ENCODE measurements at regions not wholly inside any gene's neighbourhood (a gene's known extent, or its start where the extent isn't known, plus 50 kb on each side); places are given as distances from the start of the nearest gene placed in this dataset.

DNA sequence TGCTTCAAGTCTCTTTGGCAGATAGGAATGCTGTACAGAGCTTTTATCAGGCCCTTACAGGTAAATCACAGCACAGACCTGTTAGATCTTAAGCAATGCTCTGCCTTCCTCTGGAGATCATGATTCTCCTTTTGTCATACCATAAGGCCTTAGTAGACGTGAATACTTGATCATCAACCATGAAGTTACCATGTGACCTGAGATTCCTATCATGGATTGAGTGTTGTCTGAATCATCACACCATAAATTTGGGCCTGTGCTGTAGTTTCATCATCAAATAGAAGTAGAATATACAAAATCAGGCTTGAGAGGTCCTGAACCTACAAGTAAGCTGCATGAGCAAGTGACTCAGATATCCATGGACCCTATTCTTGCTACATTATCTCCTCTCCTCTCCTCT, 466.8 kb upstream of the INTU start:
- in situ Hi-C loops (cut with HindIII; ENCODE audit: low sequenced_read_pairs), result no loop called here
- DNase-seq (ENCODE audit: low spot score), result no peak

DNA sequence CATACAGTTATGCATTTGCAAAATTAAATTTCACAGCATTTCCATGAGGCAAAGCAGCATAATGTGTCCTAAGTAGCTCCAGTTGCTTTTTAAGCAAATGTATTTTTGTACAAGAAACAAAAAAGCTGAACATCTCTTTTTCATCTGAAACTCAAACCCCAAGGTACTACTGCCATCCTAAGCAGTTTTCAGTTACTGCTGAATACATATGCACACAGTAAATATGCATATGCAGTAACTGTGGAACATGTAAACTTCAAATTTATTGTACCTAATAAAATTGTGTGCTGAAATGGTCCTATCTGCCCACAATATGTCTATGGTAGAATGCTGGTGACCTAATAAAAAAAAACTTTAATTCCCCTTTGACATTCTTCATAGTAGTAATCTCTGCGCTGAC, 458.6 kb upstream of the INTU start:
- in situ Hi-C loops (cut with HindIII; ENCODE audit: low sequenced_read_pairs), result no loop called here
- no peak for DNase-seq (ENCODE audit: low spot score)

DNA sequence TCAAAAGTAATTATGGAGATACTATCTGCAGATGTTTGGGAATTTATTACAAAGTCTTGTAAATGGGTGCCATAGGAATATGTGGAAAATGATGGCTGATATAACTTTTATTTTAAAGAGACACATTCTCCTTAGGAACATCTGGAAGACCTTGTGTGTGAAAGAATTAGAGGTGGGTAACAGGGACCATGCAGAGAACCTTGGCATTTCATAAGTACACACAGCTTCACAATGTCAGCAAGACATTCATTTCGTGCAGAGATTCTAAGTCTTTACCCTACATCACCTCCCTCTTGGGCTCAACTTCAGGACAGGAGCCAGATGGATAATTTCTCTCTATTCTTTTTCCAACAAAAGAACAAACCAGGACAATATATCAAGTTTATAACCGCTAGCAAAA, 458.1 kb upstream of the INTU start:
- in situ Hi-C loops (cut with HindIII; ENCODE audit: low sequenced_read_pairs), result no loop called here
- DNase-seq (ENCODE audit: low spot score), result no peak

DNA sequence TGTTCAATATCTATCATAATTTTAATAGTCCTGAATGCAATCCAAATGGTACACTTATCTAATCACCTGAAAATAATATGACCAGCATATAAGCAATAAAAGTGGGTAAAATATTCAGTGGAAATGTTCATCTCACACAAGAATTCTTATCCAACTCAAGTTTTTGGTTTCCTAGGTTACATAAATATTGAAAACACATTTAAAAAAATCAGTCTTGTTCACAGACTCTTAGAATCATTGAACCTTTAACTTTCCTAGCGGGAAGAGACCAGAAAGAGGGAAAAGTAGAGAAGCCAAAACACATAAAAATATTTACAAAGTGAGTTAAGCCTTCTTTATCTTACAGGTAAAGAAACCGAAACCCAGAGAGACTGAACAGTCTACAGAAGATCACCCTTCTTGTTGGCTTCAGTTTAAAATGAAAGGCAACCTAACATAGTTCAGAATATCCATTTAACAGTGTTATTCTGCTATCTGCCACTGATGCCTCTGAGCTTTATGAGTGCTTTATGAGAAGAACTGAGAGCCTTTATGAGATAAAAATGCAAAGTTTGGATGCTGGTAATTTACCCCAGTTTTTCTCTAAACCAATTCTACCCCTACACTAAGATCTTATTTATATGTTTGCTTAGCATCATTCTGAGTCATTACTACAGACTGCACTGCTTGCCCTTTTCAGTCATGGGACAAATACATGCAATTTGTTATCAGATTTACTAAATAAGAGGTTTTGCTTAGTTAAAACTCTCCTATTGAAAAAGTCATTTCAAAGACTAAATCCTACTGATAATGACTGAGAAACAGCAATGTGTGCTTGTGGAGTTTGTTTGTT, 453.3 kb upstream of the INTU start:
- in situ Hi-C loops (cut with HindIII; ENCODE audit: low sequenced_read_pairs), result no loop called here

DNA sequence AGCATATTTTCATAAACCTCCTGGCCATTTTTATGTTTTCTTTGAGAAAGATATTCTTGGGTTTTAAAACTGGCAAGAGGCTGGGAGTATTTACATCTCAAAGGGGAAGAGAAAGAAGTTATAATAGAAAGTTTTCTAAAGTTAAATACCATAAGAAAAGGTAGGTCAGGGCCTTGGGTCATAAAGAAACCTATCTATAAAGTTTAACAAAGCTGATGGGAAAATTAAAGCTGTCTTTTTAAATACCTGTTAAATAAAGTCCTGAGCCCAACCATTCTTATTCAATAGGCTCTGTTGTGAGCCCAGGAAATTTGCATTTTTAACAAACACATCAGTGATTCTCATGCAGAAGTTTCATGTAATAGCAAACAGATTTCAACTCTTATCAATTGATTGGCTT, 451.8 kb upstream of the INTU start:
- in situ Hi-C loops (cut with HindIII; ENCODE audit: low sequenced_read_pairs), result no loop called here
- no peak for DNase-seq (ENCODE audit: low spot score)

More for the DNA sequence above, 453.3 kb upstream of the INTU start:
- DNase-seq (ENCODE audit: low spot score), result no peak

DNA sequence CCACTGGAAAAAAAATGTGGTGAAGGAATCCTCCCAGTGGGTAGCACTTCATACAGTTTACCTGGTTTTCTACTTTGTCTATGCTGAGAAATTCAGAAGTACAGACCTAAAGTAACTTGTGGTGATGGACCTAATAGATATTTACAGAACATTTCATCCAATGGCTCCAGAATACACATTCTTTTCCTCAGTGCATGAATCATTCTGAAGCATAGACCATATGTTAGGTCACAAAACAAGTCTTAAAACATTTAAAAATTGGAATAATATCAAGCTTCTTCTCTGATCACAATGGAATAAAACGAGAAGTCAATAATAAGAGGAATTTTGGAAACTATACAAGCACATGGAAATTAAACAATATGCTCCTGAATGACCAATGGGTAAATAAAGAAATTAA, 450.1 kb upstream of the INTU start:
- in situ Hi-C loops (cut with HindIII; ENCODE audit: low sequenced_read_pairs), result no loop called here
- DNase-seq (ENCODE audit: low spot score), result no peak

DNA sequence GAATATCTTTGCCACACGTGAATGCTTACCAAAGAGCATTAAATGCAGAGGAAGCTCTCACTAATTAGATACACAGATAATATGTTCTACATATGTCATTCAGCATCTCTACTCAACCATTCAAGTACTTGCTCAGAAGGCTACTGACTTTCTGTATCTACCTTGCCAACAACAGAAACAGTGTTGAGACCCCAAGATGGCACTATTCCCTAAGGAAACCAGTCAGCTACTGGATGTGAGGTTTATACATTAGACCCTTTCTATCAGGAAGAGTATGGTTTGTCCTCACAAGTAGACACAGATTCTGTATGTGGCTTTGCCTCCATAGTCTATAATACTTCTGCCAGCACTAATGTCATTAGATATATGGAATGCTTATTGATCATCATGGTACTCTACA, 443.9 kb upstream of the INTU start:
- in situ Hi-C loops (cut with HindIII; ENCODE audit: low sequenced_read_pairs), result no loop called here
- DNase-seq (ENCODE audit: low spot score), result no peak

DNA sequence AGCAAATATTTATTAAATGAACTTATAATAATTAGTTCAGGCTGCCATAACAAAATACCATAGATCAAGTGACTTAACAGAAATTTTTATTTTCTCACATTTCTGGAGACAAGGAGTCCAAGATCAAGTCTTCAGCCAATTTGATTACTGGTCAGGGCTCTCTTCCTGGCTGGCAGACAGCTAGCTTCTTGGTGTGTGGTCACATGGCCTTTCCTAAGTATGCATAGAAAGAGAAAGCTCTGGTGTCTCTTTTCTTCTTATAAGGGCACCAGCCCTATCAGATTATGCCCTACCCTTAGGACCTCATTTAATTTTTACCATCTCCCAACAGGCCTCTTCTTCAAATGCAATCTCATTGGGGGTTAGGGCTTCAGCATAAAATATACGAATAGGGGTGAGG, 438.5 kb upstream of the INTU start:
- DNase-seq (ENCODE audit: low spot score), result no peak
- in situ Hi-C loops (cut with HindIII; ENCODE audit: low sequenced_read_pairs), result no loop called here

DNA sequence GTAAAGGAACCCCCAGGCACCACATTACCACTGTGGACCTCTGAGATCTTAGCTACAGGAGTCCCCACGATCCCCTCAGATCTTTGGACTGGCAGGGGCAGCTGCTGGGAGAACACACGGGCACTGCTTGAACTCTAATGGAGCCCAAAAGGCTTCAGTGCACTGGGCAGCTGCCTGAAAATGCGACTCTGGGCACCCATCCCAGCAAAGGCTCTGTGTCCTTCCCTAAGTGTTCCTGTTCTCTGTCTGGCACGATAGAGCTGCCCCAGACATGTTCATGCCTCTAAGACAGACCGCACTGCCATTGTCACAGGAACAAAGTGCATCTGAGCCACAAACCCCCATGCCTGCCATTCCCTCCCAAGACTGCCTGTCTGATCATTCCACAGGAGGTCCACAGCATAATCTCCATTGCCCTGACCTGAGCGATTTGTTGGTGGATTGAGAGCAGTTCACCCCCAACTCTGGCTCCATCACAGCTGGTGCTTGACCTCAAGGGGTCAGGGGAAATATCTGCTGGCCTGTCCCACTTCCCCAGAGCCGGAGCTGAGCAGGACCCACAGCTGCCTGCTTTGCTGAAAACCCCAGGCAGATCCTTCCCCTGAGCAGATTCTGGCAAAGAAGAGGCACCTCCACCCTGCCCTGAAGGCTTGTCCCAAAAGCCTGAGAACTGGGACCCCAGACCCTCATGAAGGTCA, 436.0 kb upstream of the INTU start:
- in situ Hi-C loops (cut with HindIII; ENCODE audit: low sequenced_read_pairs), result no loop called here
- DNase-seq (ENCODE audit: low spot score), result no peak

DNA sequence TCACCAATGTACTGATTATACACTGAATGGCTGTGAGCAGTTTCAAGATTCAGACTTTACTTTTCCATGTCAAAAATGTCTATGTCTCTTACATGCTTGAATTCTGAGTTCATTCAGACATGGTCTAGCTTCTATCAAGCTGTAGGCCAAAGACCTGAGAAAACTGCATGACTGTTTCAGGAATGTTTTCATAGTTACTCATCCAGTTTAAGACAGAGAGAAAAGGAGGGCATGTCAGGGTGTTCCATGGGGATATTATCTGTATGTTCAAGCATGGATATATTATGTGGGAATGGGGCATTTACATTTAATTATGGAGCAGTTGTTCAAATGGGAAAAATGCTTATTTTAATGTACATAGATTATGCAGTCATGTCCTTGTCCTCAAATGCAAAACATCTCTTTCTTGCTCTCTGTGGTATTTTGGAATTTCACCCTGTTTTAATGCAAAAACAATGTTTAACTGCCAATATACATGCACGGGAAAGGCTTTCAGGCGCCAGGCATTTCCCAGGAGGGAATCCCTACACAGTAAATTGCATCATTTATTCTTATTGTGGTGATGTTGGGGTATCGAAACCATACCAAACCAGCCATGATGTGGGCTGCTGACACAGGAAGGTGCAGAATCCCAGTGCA, 429.1 kb upstream of the INTU start:
- no peak for DNase-seq (ENCODE audit: low spot score)
- in situ Hi-C loops (cut with HindIII; ENCODE audit: low sequenced_read_pairs), result no loop called here

DNA sequence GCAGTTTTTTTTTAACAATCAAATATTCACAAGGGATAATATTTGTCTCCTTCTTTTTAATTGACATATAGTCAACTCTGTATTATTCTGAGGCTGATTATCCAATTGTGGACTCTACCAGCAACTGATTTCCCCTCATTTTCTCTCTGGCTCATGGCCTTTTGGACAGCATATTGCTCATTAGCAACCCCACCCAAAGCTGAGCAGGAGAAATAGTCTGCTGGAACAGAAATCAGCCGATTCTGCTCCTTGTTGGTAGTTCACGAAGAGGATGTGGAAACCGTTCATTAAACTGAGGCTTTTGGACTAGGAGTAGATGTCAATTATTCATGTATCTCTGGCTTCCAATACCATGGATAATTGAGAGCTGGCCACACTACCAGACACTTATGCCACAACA, 428.4 kb upstream of the INTU start:
- no peak for DNase-seq (ENCODE audit: low spot score)
- in situ Hi-C loops (cut with HindIII; ENCODE audit: low sequenced_read_pairs), result no loop called here

DNA sequence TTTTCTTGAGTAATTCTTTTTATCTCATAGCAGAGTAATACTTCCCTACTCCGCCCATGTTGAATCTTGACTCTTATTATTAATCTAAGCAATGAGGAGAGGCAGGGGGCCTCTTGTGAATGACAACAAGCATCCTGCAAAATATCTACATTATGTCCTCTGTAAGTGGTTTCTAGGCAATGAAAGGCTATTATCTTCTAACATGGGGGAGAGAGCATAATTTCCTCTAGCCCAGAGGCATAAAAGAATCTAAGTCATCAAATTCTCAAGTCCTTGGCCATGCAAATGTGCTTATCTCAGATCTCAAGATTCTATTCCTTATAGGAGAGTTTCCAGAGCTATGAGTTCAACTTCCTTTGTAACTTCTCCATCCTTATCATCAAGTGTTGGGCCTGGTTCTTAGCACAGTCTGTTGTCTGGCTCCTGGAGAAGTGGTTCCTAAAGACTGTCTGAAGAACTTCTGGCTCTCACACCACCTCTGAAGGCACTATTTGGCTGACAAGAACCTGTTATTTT, 423.1 kb upstream of the INTU start:
- DNase-seq (ENCODE audit: low spot score), result no peak
- in situ Hi-C loops (cut with HindIII; ENCODE audit: low sequenced_read_pairs), result no loop called here

DNA sequence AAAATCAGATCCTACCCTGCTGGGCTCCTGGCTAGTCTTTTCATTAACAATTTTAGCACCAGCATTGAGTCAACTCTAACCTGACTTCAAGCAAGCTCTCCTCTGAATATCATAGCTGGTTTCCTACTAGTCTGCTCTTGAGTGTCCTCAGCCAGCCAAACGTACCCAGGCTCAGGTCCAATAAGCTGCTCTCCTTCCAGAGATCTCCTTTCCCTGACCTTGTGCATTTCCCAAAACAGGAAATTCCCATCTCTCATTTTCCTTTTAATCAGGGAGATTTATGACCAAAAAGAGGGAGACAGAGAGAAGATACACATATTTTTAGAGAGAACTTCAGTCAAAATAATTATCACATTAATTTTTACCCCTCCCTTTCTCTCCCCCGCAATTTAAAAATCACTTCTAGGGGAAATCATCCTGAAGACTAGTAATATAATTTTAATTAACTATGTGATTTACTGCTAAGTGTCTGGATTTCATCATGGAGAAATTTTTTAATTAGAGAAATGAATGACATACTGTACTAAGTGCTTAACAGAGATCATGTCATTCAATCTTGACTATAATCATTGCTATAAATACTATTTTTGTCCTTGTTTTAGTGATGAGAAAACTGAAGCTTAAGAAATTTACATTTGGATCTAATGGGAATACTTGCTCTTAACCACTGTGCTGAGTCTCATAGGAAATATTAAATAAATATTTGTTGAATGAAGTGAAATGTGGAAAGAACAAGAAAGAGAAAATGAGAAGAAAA, 421.7 kb upstream of the INTU start:
- in situ Hi-C loops (cut with HindIII; ENCODE audit: low sequenced_read_pairs), result no loop called here
- DNase-seq (ENCODE audit: low spot score), result no peak

DNA sequence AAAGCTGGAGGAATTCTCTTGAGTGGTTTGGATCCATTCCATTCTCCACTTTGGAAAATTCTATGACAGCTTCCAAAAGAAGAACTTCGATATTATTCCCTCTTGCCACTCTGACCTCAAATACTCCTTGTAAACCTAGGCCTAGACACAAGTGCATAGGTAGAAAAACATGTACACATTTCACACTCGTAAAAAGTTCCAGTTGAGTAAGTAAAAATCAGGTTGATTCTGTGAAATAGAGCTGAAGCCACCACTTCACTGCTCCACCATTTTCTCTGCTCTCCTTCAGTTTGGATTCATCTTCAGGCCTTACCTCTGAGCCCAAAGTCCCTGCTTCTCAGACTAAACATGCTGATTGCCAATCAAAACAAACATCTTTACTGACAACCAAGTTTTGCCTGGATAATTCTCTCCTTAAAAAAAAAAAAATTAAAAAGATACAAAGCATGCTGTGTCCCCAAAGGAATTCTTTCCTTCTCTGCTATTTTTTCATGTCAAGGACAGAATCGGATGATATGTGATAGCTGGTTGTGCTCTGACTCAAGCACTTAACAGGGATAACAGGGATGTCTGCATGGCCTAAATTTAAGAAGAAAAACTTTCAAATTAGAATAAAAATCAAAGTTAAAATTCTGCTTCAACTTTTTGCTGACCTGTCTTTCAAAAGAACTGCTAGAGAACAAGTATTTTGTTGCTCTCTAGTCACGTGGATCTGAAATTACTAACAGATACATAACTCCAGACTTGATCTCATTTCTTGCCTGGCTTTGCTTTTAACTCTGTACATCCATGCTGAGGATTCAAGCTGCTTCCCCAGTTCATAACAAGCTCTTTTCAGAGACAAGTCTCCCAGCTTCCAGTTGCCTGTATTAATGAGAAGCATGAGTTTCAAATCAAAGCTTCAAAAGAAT, 420.9 kb upstream of the INTU start:
- DNase-seq (ENCODE audit: low spot score), result no peak
- in situ Hi-C loops (cut with HindIII; ENCODE audit: low sequenced_read_pairs), result no loop called here

DNA sequence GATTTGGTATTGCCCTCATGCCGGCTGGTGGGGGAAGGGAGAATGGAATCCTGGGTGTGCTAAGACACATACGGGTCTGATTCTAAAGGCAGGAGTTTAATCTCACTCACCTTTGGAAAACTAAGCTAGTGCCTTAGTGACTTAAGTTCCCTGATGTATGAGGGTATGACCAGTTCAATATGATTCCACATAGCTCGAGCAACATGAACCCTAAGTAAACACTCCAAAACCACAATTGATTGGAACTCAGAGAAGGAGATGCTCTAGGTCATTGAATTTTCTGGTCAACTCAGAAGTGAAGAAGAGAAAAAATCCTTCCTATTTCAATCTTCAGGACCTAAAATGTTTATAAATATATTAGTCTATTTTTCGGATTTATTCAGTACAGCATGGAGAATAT, 420.1 kb upstream of the INTU start:
- in situ Hi-C loops (cut with HindIII; ENCODE audit: low sequenced_read_pairs), result no loop called here
- no peak for DNase-seq (ENCODE audit: low spot score)

DNA sequence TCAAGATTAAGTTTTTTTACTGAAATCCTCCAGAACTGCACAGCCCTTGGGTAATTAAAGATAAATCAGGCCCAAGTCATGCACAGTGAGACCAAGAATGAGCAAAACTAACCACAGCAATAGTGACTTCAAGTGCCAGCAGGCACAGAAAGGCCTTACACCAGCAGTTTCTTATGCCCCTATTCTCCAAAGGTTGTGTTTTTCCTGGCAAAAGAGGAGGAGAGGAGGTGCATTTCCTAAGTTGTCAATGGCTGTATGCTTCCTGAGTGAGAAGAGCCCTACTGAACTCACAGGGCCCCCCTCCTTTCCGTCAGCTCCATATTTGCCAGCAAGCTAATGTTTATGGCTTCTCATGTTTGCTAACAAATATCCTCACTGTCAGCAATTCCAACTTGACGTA, 418.7 kb upstream of the INTU start:
- DNase-seq (ENCODE audit: low spot score), result no peak
- in situ Hi-C loops (cut with HindIII; ENCODE audit: low sequenced_read_pairs), result no loop called here

DNA sequence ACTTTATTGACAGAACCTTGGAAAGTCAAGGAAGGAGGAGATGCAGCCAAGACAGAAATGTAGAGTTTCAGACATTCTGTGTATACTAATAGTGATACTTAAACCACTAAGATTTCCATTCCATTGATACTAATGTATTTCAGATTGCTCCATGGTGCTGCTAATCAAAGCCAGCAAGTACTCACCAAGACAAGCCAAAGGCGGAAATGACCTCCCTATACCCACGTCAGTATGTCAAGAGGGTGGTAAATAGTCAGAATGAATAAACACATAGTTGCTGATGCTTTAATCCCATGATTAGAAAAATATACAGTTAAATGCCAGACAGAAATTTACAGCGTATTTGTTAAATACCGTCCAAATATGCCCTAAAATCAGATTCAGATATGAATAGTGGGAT, 417.8 kb upstream of the INTU start:
- in situ Hi-C loops (cut with HindIII; ENCODE audit: low sequenced_read_pairs), result no loop called here
- no peak for DNase-seq (ENCODE audit: low spot score)

DNA sequence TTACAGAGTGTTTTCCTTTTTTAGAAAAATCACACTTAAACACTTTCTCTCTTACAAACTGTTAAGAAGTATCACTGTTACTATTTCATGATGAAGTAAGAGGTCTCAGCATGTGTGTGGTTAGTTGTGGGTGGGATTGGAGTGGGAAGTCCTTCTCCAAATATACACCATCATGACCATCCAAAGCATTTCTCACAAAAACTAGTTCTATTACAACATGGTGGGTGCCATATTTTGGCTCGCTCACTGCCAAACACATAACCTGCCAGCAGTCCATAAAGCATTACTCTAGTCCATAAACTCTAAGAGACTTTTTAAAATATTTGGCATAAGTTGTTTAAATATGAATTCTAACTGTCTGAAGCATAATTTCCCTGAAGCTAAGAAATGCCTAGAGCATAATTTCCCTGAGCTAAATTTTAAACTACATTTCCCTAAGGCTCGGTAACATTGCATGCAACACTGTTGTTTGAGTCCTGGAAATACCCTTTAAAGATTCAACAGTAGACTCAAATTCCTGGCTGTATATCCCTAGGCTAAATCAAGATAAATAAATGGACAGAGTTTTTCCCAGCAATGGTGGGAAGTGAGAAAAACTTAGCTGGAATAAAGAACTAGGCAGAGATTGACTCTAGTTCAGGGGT, 415.0 kb upstream of the INTU start:
- DNase-seq (ENCODE audit: low spot score), result no peak
- in situ Hi-C loops (cut with HindIII; ENCODE audit: low sequenced_read_pairs), result no loop called here

Data from G401 (cell line).